ENCODE measurements at regions not wholly inside any gene's neighbourhood (a gene's known extent, or its start where the extent isn't known, plus 50 kb on each side); places are given as distances from the start of the nearest gene placed in this dataset.

GRCh38 chr10:44813201-44813600 is 97.9 kb upstream of the TMEM72 start:
- intact Hi-C loops (cut with DNase I), result no loop called here
- Histone ChIP-seq H3K4me1 (no peaks in the 10 kb centered on the region), H3K27me3 (no peaks in the 10 kb centered on the region), H3K9me3 (no peaks in the 10 kb centered on the region), H3K36me3 (no peaks in the 10 kb centered on the region), H3K4me3 (no peak overlapping the region), H3K27ac (no peak overlapping the region)
- TF ChIP-seq POLR2A (IDR thresholded peaks at IDR 0.05) (no peak), POLR2AphosphoS5 (IDR thresholded peaks at IDR 0.05; ENCODE audit: insufficient read depth in 1 of 2, low read depth in 1 of 2) (no peak)
- TF ChIP-seq, protein P1, sequence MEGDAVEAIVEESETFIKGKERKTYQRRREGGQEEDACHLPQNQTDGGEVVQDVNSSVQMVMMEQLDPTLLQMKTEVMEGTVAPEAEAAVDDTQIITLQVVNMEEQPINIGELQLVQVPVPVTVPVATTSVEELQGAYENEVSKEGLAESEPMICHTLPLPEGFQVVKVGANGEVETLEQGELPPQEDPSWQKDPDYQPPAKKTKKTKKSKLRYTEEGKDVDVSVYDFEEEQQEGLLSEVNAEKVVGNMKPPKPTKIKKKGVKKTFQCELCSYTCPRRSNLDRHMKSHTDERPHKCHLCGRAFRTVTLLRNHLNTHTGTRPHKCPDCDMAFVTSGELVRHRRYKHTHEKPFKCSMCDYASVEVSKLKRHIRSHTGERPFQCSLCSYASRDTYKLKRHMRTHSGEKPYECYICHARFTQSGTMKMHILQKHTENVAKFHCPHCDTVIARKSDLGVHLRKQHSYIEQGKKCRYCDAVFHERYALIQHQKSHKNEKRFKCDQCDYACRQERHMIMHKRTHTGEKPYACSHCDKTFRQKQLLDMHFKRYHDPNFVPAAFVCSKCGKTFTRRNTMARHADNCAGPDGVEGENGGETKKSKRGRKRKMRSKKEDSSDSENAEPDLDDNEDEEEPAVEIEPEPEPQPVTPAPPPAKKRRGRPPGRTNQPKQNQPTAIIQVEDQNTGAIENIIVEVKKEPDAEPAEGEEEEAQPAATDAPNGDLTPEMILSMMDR (IDR thresholded peaks at IDR 0.05), result no peak
- no peak for DNase-seq (ENCODE audit: extremely low spot score in 2 of 2)

DNA sequence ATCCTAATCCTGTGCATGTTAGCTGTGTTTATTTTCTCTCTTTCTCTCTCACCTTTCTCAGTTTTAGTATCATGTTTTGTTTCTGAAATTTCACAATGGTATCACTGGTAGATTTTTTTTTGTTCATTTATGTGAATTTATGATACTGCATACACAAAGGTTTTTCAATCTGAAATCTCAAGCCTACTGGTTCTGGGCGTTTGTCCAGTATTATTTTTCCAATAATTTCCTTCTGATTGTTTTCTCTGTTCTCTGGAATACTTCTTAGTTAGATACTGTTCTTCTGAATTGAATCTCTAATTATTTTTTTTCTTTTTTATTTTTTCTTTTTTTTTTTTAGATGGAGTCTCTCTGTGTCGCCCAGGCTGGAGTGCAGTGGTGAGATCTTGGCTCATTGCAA is 96.2 kb upstream of the TMEM72 start:
- Histone ChIP-seq H3K4me3 (no peak overlapping the region), H3K4me1 (peaks cover 7% of the 10 kb centered on the region), H3K27ac (no peak overlapping the region), H3K9me3 (no peaks in the 10 kb centered on the region), H3K27me3 (no peaks in the 10 kb centered on the region), H3K36me3 (no peaks in the 10 kb centered on the region)
- DNase-seq (ENCODE audit: extremely low spot score in 2 of 2), result no peak
- intact Hi-C loops (cut with DNase I), result no loop called here
- TF ChIP-seq, protein P1 (IDR thresholded peaks at IDR 0.05), result no peak
- no peak for TF ChIP-seq POLR2AphosphoS5 (IDR thresholded peaks at IDR 0.05; ENCODE audit: insufficient read depth in 1 of 2, low read depth in 1 of 2)
- TF ChIP-seq POLR2A (IDR thresholded peaks at IDR 0.05), result no peak

DNA sequence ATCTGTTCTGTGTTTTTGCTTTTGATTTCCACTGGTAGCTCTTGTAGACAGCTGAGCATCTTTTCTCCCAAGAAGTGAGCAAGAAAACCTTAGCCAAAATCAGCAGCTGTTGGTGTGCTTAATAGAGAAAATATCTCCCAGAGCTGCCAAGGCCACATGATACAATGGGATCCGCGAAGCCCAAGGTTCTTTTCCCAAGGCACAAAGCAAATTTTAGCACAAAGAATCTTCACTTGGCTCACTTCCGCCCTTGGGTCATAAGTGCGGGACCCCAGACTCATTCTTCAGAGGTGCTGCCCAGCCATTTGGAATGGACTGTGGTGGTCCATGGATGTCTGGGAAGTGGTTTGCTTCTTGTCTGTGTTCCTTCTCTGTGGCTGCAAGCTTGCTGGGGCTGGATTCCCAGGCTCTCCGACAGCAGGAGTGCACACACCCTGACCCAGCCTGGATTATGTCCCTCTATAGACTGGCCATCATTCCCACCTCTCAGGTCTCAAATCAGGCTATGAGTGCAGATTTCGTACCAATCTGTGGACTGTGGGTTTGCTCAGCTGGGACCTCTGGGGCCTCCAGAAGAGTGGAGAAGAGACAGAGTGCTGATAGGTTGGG is 93.0 kb upstream of the TMEM72 start:
- Histone ChIP-seq H3K36me3 (no peaks in the 10 kb centered on the region), H3K27me3 (no peaks in the 10 kb centered on the region), H3K4me3 (no peak overlapping the region), H3K4me1 (peaks cover 7% of the 10 kb centered on the region), H3K27ac (peak overlapping the region; percentile 51), H3K9me3 (no peaks in the 10 kb centered on the region)
- TF ChIP-seq POLR2A (IDR thresholded peaks at IDR 0.05) (no peak), POLR2AphosphoS5 (IDR thresholded peaks at IDR 0.05; ENCODE audit: insufficient read depth in 1 of 2, low read depth in 1 of 2) (no peak)
- TF ChIP-seq, protein P1 (IDR thresholded peaks at IDR 0.05), result no peak
- intact Hi-C loops (cut with DNase I), result no loop called here
- DNase-seq (ENCODE audit: extremely low spot score in 2 of 2), result no peak

DNA sequence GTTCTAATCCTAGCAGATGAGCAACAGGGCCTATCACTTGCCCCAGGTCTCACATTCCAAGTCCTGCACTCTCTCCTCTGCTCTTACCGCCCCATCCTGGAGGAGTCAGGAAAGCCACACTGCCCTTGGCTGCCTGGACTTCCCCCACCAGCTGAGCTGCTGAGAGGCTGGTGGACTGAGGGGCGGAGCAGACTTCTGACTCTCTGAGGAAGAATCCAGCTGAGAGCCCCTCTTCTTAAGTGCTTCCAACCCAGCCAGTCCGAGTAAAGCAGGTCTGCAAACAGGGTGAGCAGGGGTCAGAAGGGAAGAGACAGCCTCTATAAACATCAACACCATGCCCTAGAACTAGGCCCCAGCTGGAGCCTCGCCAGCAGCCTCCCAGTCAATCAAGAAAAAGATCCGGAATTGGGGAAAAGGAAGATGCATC is 92.4 kb upstream of the TMEM72 start:
- no peaks in the 10 kb centered on the region for H3K36me3 ChIP-seq
- TF ChIP-seq, protein P1 (IDR thresholded peaks at IDR 0.05), result no peak
- TF ChIP-seq POLR2A (IDR thresholded peaks at IDR 0.05) (no peak), POLR2AphosphoS5 (IDR thresholded peaks at IDR 0.05; ENCODE audit: insufficient read depth in 1 of 2, low read depth in 1 of 2) (no peak)
- no peak overlapping the region for H3K4me3 ChIP-seq
- no peaks in the 10 kb centered on the region for H3K27me3 ChIP-seq
- no peaks in the 10 kb centered on the region for H3K9me3 ChIP-seq
- intact Hi-C loops (cut with DNase I), result no loop called here
- peaks cover 7% of the 10 kb centered on the region for H3K4me1 ChIP-seq
- no peak for DNase-seq (ENCODE audit: extremely low spot score in 2 of 2)
- peak overlapping the region; percentile 51 for H3K27ac ChIP-seq

DNA sequence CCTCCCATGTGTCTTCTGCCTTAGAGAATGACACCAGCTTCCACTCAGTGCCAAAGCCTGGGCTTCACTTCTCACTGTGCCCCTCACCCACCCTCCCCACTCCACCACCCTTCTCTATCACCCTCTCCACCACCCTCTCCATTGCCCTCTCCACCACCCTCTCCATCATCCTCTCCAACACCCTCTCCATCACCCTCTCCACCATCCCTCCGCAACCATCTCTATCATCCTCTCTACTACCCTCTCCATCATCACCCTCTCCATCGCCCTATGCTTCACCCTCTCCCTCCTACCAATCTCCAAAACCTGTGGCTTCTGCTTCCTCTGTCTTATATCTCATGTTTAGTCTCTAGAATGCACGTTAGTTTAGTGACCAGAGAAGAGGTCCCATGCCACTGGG is 91.0 kb upstream of the TMEM72 start:
- DNase-seq (ENCODE audit: extremely low spot score in 2 of 2), result no peak
- Histone ChIP-seq H3K4me1 (peaks cover 7% of the 10 kb centered on the region), H3K27me3 (no peaks in the 10 kb centered on the region), H3K9me3 (no peaks in the 10 kb centered on the region), H3K4me3 (no peak overlapping the region), H3K27ac (no peak overlapping the region), H3K36me3 (no peaks in the 10 kb centered on the region)
- TF ChIP-seq POLR2A (IDR thresholded peaks at IDR 0.05) (no peak), POLR2AphosphoS5 (IDR thresholded peaks at IDR 0.05; ENCODE audit: insufficient read depth in 1 of 2, low read depth in 1 of 2) (no peak)
- TF ChIP-seq, protein P1 (IDR thresholded peaks at IDR 0.05), result no peak
- intact Hi-C loops (cut with DNase I), result no loop called here

All from vagina (tissue), 2 donors.